Caki2 (cell line): ENCODE measurements at regions not wholly inside any gene's neighbourhood (a gene's known extent, or its start where the extent isn't known, plus 50 kb on each side); places are given as distances from the start of the nearest gene placed in this dataset.
"Not testable (repeated sequence)": the region's sequence is repeated elsewhere in the genome, so short reads cannot be mapped to it uniquely, and the experiment has no call there.

Experiments
- DNase-seq: peaks from one replicate; pipeline ENCODE4 v3.0.0-alpha.2; 2015; ENCODE audit warnings: low read depth
- in situ Hi-C: cut with HindIII; loops from 2 replicates; pipeline ENCODE4 v1.10.0; 2016; ENCODE audit warnings: low sequenced_read_pairs, low pct_unique_long_range_greater_than_20kb, mixed read lengths

- in situ Hi-C loops: no loop called here
- DNase-seq: no peak
Observed at GRCh38 chr2:198880986-198881385, 576.8 kb downstream of the SATB2 start.

- no peak for DNase-seq
- in situ Hi-C loops: no loop called here
Observed at GRCh38 chr2:198880421-198880820, 577.3 kb downstream of the SATB2 start.

- in situ Hi-C loops: no loop called here
- no peak for DNase-seq
Observed at GRCh38 chr2:198874472-198874858, 583.3 kb downstream of the SATB2 start.

GRCh38 chr2:198873503-198874471 is 584.0 kb downstream of the SATB2 start:
- in situ Hi-C loops: no loop called here
- no peak for DNase-seq

- in situ Hi-C loops: no loop called here
- DNase-seq: no peak
Observed at GRCh38 chr2:198863655-198864054, 594.1 kb downstream of the SATB2 start.

GRCh38 chr2:198861080-198861479 is 596.7 kb downstream of the SATB2 start:
- in situ Hi-C loops: no loop called here

GRCh38 chr2:198857246-198857645 is 600.5 kb downstream of the SATB2 start:
- DNase-seq: no peak
- in situ Hi-C loops: no loop called here

More at GRCh38 chr2:198861080-198861479, 596.7 kb downstream of the SATB2 start:
- no peak for DNase-seq

- DNase-seq, in situ Hi-C loops: not testable (repeated sequence)
Observed at GRCh38 chr2:198855746-198856145, 602.0 kb downstream of the SATB2 start.

- in situ Hi-C loops: no loop called here
- no peak for DNase-seq
Observed at GRCh38 chr2:198852248-198852647, 605.5 kb downstream of the SATB2 start.

- DNase-seq: no peak
- in situ Hi-C loops: no loop called here
Observed at GRCh38 chr2:198825534-198825933, 632.2 kb downstream of the SATB2 start.

GRCh38 chr2:198817536-198817935 is 640.2 kb downstream of the SATB2 start:
- DNase-seq: no peak
- in situ Hi-C loops: no loop called here

- DNase-seq: no peak
- in situ Hi-C loops: no loop called here
Observed at GRCh38 chr2:198815626-198816025, 642.1 kb downstream of the SATB2 start.

- no peak for DNase-seq
- in situ Hi-C loops: no loop called here
Observed at GRCh38 chr2:198811198-198811597, 646.5 kb downstream of the SATB2 start.

GRCh38 chr2:198809976-198810375 is 647.8 kb downstream of the SATB2 start:
- no peak for DNase-seq
- in situ Hi-C loops: no loop called here

- DNase-seq: no peak
- in situ Hi-C loops: no loop called here
Observed at GRCh38 chr2:198807131-198807530, 650.6 kb downstream of the SATB2 start.

GRCh38 chr2:198795419-198795818 is 662.3 kb downstream of the SATB2 start:
- DNase-seq: no peak
- in situ Hi-C loops: no loop called here

GRCh38 chr2:198791623-198792022 is 666.1 kb downstream of the SATB2 start:
- in situ Hi-C loops: no loop called here
- DNase-seq: no peak

GRCh38 chr2:198788676-198789075 is 669.1 kb downstream of the SATB2 start:
- DNase-seq: no peak
- in situ Hi-C loops: no loop called here

GRCh38 chr2:198782734-198783133 is 675.0 kb downstream of the SATB2 start:
- in situ Hi-C loops: no loop called here
- no peak for DNase-seq
